Retina (tissue), 1 donor: ENCODE measurements at regions not wholly inside any gene's neighbourhood (a gene's known extent, or its start where the extent isn't known, plus 50 kb on each side); places are given as distances from the start of the nearest gene placed in this dataset.
A peak's percentile ranks its signal among the peaks of the same experiment; 100 is the strongest.

ENCODE experiments used
- DNase-seq: peaks from one replicate; pipeline ENCODE4 v3.0.0-alpha.2; 2016

DNA sequence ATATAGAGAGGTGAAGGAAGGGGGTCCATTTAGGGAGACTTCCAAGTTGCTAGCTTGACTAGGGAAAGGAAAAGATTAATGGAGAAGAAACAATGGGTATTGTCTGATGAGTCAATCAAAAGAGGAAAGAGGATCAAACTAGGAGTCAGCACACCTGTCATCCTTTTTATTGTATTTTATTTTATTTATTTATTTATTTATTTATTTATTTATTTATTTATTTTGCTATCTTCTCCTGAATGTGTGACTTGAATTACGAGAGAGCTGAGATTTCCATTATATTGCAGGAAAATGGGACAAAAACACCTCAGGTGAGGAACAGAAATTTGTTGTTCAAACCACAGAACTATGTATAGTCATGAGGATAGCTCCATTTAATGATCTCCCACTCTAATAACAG, 58.9 kb downstream of the NUDT11 start:
- DNase-seq: no peak

DNA sequence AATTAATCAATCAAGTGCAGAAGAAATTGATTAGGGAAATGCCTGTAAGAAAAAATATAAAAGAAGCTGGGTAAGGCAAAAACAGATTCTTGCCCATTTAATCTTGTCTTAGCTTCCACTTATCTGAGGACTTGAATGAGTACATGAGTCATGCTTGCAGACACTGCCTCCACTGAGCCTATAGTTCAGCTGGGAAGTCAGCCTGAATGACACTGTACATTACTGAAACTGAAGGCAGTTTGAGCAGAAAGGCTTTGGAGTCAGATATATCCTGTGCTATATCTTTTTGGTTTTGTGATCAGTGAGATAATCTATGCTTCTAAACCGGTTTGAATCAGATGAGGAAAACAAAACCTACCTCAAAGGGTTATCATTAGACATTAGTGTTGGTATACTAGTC, 61.3 kb downstream of the NUDT11 start:
- no peak for DNase-seq

DNA sequence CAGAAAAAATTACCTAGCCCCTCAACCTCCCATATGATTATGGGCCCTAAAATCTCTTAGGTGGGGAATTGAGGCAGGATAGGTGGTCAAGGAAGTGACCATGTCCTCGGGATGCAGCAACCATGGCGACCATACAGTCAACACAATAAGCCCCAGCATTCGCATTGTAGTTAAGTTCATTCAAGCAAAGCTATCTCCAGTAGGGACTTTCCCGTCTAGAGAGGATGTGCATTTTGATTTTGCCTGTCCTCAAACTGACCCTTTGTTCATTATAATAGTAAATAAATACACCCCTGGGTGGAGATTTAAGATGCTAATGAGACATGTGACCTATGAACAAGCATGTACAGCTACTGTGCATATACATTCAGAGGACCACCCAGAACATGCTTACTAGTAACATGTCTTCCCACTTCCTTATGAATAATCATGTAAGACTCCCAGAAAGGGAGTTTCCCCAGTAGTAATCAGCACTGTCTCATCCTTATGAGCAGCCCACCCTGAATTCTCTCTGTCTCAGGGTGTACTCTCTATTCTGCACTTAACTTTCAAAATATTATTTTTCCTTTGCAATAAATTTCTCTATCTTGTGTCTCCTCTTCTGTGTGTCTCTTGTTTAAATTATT, 74.3 kb downstream of the NUDT11 start:
- DNase-seq: no peak

DNA sequence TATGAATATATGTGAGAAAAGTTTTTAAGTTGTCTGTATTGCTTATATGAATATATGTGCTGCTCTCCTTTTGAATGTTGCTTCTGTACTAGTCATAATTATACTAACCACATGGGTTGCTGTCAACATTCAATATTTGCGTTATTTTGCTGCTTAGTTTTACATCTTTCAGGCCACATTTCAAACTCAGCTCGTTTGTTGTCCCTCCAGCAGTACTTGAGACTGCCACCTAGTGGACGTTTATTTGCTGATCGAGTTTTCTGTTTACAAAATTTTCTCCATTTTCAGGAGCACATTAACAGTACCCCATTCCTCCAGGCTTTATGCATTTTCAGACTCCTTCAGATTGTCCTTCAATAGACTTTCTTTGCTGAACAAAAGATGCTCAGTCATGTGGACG, 75.8 kb downstream of the NUDT11 start:
- DNase-seq: peak; percentile 54

DNA sequence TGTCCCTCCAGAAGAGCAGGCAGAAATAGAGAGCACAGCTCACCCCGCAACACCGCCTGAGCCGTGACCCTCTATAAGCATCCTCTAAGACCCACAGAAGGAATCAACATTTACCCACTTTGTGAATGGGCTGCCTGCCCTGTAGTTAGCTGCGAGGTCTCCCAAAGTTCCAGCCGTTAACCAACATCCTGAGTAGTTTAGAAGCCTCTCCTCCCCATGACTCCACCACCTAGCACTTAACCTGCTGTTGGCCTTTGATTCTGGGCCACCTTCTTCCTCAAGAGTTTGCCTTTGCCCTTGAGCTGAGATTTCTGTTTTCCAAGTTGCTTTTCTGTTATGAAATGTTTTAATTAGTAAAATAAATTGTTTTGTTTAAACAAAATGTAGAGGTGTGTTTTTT, 75.8 kb downstream of the NUDT10 start:
- DNase-seq: no peak

DNA sequence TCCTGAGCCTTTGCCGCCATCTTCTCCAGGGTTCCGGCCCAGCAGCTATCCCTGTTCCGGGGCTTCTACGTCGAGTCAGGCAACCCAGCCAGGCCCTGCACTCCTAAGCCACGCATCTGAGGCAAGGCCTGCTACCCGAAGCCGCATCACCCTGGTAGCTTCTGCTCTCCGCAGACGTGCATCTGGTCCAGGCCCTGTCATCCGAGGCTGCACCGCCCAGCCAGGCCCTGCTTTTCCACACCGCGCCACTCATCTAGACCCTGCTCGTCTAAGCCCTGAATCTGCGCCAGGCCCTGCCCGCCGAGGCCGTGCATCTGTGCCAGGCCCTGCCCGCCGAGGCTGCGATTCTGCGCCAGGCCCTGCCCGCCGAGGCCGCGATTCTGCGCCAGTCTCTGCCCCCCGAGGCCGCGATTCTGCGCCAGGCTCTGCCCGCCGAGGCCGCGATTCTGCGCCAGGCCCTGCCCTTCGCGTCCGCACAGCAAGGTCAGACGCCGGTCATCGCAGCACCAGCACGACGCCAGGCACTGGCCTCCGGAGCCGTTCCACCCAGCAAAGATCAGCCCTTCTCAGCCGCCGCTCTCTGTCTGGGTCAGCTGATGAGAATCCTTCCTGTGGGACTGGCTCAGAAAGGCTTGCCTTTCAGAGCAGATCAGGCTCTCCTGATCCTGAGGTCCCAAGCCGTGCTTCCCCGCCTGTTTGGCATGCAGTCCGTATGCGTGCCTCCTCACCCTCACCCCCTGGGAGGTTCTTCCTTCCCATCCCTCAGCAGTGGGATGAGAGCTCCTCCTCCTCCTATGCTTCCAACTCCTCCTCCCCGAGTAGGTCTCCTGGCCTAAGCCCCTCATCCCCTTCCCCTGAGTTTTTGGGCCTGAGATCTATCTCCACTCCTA, 75.1 kb downstream of the NUDT10 start:
- DNase-seq: no peak

DNA sequence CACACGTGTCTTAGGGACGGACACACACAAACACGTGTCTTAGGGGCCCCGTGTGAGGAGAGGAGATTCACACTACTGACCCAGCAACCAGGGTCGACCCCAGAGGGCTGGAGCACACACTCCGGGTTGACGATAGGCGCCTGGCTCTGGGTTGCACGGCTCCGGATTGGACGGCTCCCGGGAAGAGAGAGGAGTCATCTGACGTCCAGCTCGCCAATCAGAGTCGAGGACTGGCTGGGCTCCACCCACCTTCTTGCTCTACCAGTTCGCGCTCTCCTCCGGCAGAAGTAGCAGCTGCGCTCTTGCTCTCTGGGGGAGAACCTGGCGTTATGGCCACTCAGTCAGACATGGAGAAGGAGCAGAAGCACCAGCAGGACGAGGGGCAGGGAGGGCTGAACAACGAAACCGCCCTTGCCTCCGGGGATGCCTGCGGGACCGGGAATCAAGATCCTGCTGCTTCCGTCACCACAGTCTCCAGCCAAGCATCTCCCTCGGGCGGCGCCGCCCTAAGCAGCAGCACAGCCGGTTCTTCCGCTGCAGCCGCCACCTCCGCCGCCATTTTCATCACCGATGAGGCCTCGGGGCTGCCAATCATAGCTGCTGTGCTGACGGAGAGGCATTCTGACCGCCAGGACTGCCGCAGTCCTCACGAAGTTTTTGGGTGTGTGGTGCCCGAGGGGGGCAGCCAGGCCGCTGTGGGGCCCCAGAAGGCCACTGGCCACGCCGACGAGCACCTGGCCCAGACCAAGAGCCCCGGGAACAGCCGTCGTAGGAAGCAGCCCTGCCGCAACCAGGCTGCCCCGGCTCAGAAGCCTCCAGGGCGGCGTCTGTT, 74.3 kb downstream of the NUDT10 start:
- no peak for DNase-seq

DNA sequence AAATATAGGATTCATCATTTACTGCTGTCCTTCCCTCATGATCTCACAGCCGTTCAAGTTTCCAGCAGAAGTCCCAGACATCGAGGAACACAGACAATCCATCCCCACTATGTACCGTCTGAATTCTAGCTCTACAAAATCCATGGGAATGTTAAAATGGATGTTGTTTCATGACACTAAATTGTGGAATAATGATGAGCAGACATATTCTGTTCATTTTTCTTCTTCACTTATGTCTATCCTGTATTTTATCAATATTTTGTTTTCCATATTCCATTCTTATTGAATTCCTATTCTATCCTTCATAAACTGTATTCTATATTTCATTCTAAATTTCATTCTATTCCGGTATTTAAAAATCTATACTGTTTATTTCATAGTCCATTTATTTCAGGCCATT, 71.8 kb downstream of the NUDT10 start:
- DNase-seq: no peak

DNA sequence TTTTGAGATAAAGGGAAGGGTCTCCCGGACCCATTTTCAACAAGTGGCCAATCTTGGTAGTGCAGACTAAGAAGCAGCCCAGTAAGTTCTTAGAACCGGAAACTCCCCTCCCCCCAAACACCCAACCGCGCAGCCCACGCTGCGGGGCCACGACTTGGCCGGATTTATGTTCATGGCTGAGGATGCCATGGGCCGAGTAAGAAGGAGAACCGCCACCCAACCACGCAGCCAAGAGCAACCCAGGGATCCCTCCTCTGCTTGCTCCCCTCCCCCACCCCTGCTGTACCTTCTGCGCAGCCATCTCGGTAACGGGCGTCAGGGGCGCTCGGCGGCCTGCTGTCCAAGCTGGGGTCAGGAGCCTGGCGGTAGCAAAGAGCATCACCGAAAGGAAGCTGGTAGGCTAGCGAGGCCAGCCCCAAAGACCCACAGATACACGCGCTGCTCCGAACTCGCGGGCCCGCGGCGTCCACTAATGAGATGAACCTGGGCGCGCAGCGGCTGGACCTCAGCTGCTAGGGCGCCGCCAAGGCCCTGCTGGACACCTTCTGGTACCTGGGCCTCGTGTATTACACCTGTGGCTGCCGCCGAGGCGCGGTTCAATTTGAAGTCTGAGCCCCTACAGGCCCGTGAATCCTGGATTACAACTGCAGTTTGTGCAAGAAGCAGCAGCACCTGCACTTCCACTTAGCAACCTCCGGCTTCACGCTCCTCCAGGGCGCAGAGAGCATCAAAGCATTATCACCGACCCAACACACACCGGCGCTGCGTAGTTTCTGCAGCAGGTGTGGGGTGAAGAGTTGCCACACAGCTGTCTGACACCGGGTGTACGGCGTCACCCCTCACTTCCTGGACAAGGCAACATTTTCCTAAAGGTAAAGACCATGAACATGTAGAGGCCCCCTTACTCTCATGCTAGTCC, 63.4 kb downstream of the NUDT10 start:
- peak; percentile 84 for DNase-seq

DNA sequence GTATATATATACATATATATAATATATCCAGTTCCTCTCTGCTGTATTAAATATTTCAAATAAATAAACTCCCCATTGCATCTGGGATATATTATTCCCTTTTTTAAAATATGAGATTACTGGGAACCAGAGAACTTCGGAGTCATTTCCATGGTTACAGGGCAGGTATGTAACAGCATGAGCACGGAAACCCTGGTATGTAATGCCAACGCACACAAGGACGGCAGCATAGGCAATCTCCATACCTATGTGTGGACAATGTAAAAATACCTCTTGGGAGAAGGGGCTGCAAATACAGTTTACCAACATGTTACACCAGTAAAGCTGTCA, 62.8 kb downstream of the NUDT10 start:
- no peak for DNase-seq
